HG02678 (cell line): ENCODE measurements at regions not wholly inside any gene's neighbourhood (a gene's known extent, or its start where the extent isn't known, plus 50 kb on each side); places are given as distances from the start of the nearest gene placed in this dataset.
"Not testable (repeated sequence)": the region's sequence is repeated elsewhere in the genome, so short reads cannot be mapped to it uniquely, and the experiment has no call there.

Experiments
- ATAC-seq: cut with Tn5 transposase; IDR thresholded peaks from one replicate; pipeline ENCODE4 v1.9.1; 2021; ENCODE audit warnings: mild to moderate bottlenecking, moderate library complexity; ENCODE audit not compliant: unreplicated experiment

DNA sequence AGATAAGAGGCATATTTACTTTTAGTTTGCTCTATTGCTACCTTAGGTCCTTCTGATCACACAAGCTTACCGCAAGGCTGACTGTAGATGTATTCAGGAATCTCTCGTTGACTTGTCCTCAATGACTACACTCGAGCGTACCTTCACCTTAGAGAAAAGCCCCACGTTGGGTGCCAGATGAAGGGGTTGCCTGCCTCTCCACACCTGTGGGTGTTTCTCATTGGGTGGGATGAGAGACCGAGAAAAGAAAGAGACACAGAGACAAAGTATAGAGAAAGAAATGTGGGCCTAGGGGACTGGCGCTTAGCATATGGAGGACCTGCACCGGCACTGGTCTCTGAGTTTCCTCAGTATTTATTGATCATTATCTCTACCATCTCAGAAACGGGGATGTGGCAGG, 51.8 kb downstream of the ASCL4 start:
- ATAC-seq = no peak

- ATAC-seq = no peak
These were observed 54.8 kb downstream of the ASCL4 start for GRCh38 chr12:107829271-107829670.

- ATAC-seq = no peak
These were observed 57.9 kb downstream of the ASCL4 start for GRCh38 chr12:107832441-107832840.

DNA sequence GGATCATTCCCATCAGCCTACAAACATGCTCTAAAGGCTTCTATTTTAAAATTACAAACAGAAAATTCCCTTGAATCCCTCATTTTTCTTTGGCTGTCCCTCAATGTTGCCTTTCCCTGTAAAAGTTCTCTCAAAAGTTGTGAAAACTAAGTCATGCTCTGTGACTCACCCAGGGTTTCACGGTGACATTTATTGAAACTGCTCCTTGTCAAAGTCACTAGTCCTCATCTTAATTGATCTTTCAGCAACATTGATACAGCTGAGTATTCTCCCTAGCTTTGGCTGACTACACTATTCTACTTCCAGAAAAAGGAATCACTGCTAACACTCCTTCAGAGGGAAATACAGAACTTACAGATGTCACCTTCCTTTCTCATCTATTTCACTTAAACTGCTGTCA, 65.7 kb downstream of the ASCL4 start:
- no peak for ATAC-seq

DNA sequence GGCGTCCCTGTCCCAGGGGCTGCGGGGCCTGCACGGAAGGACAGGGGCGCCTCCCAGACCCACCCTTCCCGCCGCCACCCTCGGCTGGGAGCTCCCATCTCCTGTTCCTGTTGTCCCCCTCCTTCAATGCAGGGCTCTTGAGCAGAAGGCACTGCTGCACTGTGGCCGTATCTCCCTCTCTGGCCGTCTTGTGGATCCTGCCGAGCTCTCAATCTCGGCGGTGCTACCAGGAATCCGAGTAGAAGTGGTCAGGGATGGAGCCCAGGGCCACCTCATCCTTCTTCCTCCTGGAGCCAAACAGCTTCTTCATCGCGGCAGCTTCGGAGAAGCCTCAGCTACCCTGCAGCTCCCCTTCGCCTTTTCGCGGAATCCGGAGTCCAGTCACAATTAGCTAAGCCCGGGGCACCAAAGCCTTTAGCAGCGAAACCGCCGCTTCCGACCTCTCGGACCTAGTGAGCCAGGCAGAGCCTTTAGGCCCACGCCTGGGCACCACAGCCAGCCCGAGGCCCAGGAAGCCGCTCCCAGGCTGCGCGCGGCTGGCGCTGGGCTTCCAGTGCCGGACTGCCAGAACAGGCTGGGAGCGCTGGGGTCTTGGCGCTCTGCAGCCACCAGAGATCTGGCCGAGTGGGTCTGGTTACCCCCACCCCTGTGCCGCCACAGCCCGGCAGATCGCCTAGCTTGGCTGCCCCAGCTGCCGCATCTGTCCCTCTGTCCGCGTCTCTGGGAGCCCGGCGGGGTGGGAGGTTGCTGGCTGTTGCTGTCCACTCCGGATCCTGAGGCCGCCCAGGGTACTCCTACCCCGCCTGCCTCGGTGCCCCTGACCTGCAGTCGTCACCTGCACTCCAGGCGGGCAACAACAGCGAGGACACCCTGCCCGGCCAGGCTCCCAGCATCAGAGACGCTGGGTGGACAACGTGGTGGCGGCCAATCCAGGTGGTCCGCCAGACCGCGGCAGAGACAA, 69.1 kb downstream of the ASCL4 start:
- no peak for ATAC-seq

GRCh38 chr12:107844312-107844921, 69.9 kb downstream of the ASCL4 start:
- no peak for ATAC-seq

DNA sequence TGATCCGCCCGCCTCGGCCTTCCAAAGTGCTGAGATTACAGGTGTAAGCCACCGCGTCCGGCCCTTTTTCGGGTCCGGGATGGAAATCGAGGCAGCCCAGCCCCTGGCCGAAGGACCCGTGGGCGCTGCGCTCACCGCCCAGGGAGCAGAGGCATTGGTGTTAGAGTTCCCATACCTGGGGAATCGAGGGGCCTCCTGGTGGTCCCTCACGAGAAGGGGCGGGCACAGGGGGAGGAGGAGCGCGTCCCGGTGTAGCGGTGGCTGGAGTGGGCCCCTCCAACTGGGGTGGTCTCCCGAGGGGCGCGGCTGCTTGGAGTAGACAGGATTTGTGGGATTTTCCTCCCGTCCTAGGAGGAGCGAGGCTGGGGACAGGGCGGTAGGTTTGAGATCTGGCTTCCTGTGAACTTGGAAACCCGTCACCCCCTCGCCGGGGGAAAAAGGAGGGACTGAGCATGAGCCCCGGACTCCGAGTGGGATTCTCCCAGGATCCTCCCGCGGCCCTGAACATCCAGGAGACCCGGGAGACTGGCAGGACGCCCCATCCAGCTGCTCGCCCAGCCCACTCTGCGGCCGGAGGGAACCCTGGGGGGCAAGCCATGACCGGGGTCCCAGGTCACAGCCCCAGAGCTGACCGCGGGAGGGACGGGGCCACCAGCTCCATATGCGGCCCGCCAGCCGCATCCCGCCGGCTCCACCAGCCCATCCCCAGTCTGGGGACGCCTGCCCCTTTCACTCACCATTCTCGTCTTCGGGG, 70.9 kb downstream of the ASCL4 start:
- ATAC-seq = no peak

DNA sequence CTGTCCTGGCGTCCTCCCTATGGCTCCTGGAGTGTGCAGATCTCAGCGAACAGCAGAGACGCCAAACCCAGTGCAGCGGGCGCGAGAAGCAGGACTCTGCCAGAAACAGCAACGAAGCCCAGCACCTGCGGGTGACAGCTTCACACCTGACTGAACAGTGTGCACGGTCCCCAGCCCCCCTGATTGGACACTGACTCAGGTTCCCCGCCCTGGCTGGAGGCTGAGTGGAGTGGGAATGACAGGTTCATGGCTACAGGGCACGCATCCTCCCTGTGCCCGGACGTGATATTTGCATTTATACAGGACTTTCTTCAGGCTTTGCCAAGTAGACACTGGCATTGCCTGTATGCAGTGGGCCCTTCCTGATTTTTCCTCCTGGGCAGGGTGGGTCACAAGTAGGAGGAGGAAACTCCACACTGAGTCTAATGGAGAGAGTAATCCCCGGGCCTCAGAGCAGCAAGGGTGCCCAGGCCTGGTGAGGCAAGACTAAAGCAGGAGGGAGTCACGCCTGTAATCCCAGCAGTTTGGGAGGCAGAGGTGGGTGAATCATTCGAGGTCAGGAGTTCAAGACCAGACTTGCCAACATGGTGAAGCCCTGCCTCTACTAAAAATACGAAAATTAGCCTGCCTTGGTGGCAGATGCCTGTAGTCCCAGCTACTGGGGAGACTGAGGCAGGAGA, 71.6 kb downstream of the ASCL4 start:
- ATAC-seq = no peak

- no peak for ATAC-seq
These were observed 72.9 kb downstream of the ASCL4 start for GRCh38 chr12:107847430-107847829.

GRCh38 chr12:107847830-107848229, 73.3 kb downstream of the ASCL4 start:
- no peak for ATAC-seq

GRCh38 chr12:107853479-107853878, 79.0 kb downstream of the ASCL4 start:
- ATAC-seq = no peak

- ATAC-seq = no peak
These were observed 81.0 kb downstream of the ASCL4 start for GRCh38 chr12:107855471-107855870.

DNA sequence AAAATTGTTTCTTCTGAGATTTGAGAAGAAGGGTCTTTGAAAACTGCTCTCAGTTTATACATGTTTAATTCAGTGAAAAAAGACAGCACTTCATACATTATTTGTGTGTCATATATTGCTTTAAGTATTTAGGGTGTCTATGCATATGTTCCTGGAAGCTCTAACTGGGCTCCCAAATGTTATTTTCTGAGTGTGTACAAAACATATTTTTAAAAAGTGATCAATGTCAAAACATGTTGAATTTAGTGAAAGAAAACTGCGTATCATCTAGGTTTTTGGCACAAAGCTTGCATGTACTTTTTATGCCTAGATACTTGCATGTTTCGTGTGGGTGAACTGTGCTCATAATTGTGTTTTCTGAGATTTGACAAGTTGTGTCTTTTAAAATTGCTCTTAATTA, 81.6 kb downstream of the ASCL4 start:
- ATAC-seq = no peak

DNA sequence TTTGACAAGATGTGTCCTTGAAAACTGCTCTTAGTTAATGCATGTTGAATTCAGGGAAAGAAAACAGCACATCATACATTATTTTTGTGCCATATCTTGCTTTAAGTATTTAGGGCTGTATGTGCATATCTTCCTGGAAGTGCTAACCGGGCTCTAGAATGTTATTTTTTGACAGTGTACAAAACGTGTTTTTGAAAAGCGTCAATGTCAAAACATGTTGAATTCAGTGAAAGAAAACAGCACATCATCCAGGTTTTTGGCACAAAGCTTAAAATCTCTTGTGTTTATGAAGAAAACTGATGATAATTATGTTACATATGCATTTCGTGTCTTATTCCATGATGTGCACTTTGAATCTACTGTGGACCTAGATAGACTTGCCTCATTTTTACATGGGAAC, 82.7 kb downstream of the ASCL4 start:
- ATAC-seq = no peak

- no peak for ATAC-seq
These were observed 84.9 kb downstream of the ASCL4 start for GRCh38 chr12:107859367-107859766.

DNA sequence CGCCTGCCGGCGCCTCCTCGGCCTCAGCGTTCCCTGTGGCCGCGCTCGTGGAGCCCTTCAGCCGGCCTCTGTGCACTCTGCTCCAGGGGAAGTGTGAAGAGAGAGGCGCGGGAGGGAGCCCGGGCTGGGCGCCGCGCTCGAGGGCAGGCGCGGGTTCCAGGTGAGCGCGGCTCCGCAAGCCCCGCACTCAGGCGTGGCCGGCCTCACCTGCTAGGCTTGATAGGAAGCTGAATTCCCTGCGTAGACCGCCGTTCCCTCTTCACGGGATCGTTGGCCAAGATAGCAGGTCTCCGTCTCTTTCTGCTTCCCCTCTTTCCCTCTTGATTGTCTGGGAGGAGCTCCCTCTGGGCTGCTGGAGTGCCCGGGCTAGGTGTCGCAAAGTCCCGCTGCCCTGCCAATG, 89.7 kb downstream of the ASCL4 start:
- no peak for ATAC-seq

- ATAC-seq = not testable (repeated sequence)
These were observed 90.2 kb downstream of the ASCL4 start for GRCh38 chr12:107864727-107865126.

DNA sequence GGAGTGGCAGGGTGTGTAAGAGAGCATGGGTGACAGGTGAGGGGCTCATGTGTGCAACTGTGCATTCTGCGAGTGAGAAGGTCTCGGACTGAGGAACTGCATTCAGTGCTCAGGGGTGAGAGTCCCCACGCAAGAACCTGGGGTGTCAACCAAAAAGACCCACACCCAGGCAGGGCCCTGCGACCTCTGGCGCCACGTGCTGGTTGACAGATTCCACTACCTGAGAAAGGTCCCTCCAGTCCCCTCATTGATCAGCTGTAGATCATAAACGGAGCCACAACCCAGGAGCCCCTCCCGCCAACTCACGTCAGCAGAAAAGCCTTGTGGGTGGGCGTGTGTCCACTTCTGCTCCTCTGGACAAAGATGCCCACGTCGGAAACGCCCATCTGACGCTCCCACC, 98.7 kb downstream of the ASCL4 start:
- ATAC-seq = no peak

DNA sequence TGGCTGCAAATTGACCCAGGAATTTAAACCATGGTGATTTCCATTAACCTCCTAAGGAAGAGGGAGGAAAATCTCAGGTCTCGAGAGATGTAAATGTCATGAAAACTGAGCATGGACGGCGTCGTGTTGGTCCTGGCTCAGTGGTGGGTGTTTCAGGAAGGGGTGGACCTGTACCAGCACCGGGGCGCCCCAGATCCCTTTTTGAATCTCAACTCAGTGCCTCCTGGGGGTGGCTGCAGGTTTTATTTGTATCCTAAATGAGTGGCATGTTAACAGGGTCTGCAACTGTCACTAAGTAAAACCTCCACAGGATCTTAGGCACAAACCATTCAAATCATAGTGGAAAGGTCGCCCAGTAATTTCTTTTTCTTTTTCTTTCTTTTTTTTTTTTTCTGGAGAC, 101.3 kb downstream of the ASCL4 start:
- ATAC-seq = no peak

GRCh38 chr12:107884769-107885694, 110.5 kb downstream of the ASCL4 start:
- no peak for ATAC-seq
